Stimulated activated CD8-positive, alpha-beta memory T cell treated with anti-CD3 and anti-CD28 coated beads, Interleukin-4, amount 100 ng/mL, for 1 hour (primary cell): ENCODE measurements at regions not wholly inside any gene's neighbourhood (a gene's known extent, or its start where the extent isn't known, plus 50 kb on each side); places are given as distances from the start of the nearest gene placed in this dataset.

Source experiments
- DNase-seq, 2 donors: peaks; one replicate each; pipeline ENCODE4 v3.0.0-alpha.2; 2020; ENCODE audit warnings: low read depth in 2 of 2, low spot score in 1 of 2

- no peak for DNase-seq
Observed at GRCh38 chr12:107440606-107441005, 245.0 kb upstream of the PWP1 start.

- no peak for DNase-seq
Observed at GRCh38 chr12:107441665-107442300, 243.8 kb upstream of the PWP1 start.

GRCh38 chr12:107442326-107442987 lies 243.1 kb upstream of the PWP1 start:
- no peak for DNase-seq

GRCh38 chr12:107443320-107444090 lies 242.1 kb upstream of the PWP1 start:
- DNase-seq, result no peak

- DNase-seq, result no peak
Observed at GRCh38 chr12:107444771-107445170, 240.8 kb upstream of the PWP1 start.

GRCh38 chr12:107446476-107446875 lies 239.1 kb upstream of the PWP1 start:
- no peak for DNase-seq

GRCh38 chr12:107447336-107447735 lies 238.3 kb upstream of the PWP1 start:
- DNase-seq, result no peak

- DNase-seq, result no peak
Observed at GRCh38 chr12:107448198-107448597, 237.4 kb upstream of the PWP1 start.

GRCh38 chr12:107449891-107450290 lies 235.7 kb upstream of the PWP1 start:
- no peak for DNase-seq

GRCh38 chr12:107450541-107450940 lies 235.1 kb upstream of the PWP1 start:
- DNase-seq, result no peak

- no peak for DNase-seq
Observed at GRCh38 chr12:107451246-107451645, 234.4 kb upstream of the PWP1 start.

- no peak for DNase-seq
Observed at GRCh38 chr12:107454109-107454830, 231.3 kb upstream of the PWP1 start.

GRCh38 chr12:107457362-107457935 lies 228.2 kb upstream of the PWP1 start:
- no peak for DNase-seq

GRCh38 chr12:107458163-107458562 lies 227.4 kb upstream of the PWP1 start:
- DNase-seq, result no peak

- no peak for DNase-seq
Observed at GRCh38 chr12:107458990-107459389, 226.6 kb upstream of the PWP1 start.

- no peak for DNase-seq
Observed at GRCh38 chr12:107459641-107460040, 226.0 kb upstream of the PWP1 start.

GRCh38 chr12:107461222-107461975 lies 224.2 kb upstream of the PWP1 start:
- no peak for DNase-seq

- DNase-seq, result no peak
Observed at GRCh38 chr12:107462428-107463332, 222.9 kb upstream of the PWP1 start.

- no peak for DNase-seq
Observed at GRCh38 chr12:107464644-107465043, 221.0 kb upstream of the PWP1 start.

- no peak for DNase-seq
Observed at GRCh38 chr12:107465625-107466024, 220.0 kb upstream of the PWP1 start.
